Kidney epithelial cell (primary cell): ENCODE measurements at regions not wholly inside any gene's neighbourhood (a gene's known extent, or its start where the extent isn't known, plus 50 kb on each side); places are given as distances from the start of the nearest gene placed in this dataset.

ENCODE experiments used
- DNase-seq: peaks from one replicate; pipeline ENCODE4 v3.0.0-alpha.2; 2010; ENCODE audit warnings: low read depth
- H3K27me3 ChIP-seq: 2 replicates; pipeline ENCODE4 v1.6.0; 2011; ENCODE audit warnings: low read length; ENCODE audit not compliant: control insufficient read depth, insufficient read depth
- H3K36me3 ChIP-seq: 2 replicates; pipeline ENCODE4 v1.5.1; 2011; ENCODE audit warnings: low read length; ENCODE audit not compliant: control insufficient read depth, insufficient read depth
- H3K4me3 ChIP-seq: 2 replicates; pipeline ENCODE4 v1.5.1; 2011; ENCODE audit warnings: low read depth, mild to moderate bottlenecking, control low read depth, low read length
- CTCF ChIP-seq: IDR thresholded peaks from 2 replicates; pipeline ENCODE4 v1.5.1; 2011; ENCODE audit warnings: mild to moderate bottlenecking, moderate library complexity, low read length, control low read depth, inconsistent platforms; ENCODE audit not compliant: insufficient read depth, poor library complexity, severe bottlenecking

GRCh38 chr2:145617420-145617819, 1097.5 kb upstream of the ZEB2 start:
- no peaks in the 10 kb centered on the region for H3K27me3 ChIP-seq
- no peaks in the 10 kb centered on the region for H3K36me3 ChIP-seq
- DNase-seq = no peak
- TF ChIP-seq CTCF = no peak
- no peak overlapping the region for H3K4me3 ChIP-seq

- H3K27me3 ChIP-seq = no peaks in the 10 kb centered on the region
- no peaks in the 10 kb centered on the region for H3K36me3 ChIP-seq
- no peak for TF ChIP-seq CTCF
- no peak for DNase-seq
- H3K4me3 ChIP-seq = no peak overlapping the region
Measured at GRCh38 chr2:145615626-145616025, 1095.7 kb upstream of the ZEB2 start.

- no peak for DNase-seq
- H3K4me3 ChIP-seq = no peak overlapping the region
- TF ChIP-seq CTCF = no peak
- no peaks in the 10 kb centered on the region for H3K36me3 ChIP-seq
- no peaks in the 10 kb centered on the region for H3K27me3 ChIP-seq
Measured at GRCh38 chr2:145609951-145610350, 1090.0 kb upstream of the ZEB2 start.

GRCh38 chr2:145601361-145601925, 1081.5 kb upstream of the ZEB2 start:
- Histone ChIP-seq H3K4me3 (no peak overlapping the region), H3K36me3 (no peaks in the 10 kb centered on the region), H3K27me3 (no peaks in the 10 kb centered on the region)
- no peak for TF ChIP-seq CTCF
- DNase-seq = no peak

GRCh38 chr2:145600811-145601210, 1080.9 kb upstream of the ZEB2 start:
- no peaks in the 10 kb centered on the region for H3K36me3 ChIP-seq
- H3K4me3 ChIP-seq = no peak overlapping the region
- no peak for TF ChIP-seq CTCF
- H3K27me3 ChIP-seq = no peaks in the 10 kb centered on the region
- DNase-seq = no peak

- TF ChIP-seq CTCF = no peak
- no peak for DNase-seq
Measured at GRCh38 chr2:145599756-145600155, 1079.8 kb upstream of the ZEB2 start.

More at GRCh38 chr2:145599756-145600155, 1079.8 kb upstream of the ZEB2 start:
- Histone ChIP-seq H3K4me3 (no peak overlapping the region), H3K36me3 (no peaks in the 10 kb centered on the region), H3K27me3 (no peaks in the 10 kb centered on the region)
